ENCODE measurements at regions not wholly inside any gene's neighbourhood (a gene's known extent, or its start where the extent isn't known, plus 50 kb on each side); places are given as distances from the start of the nearest gene placed in this dataset.
A peak's percentile ranks its signal among the peaks of the same experiment; 100 is the strongest.

GRCh38 chr4:107520368-107520767, 199.7 kb downstream of the PAPSS1 start:
- H3K9ac ChIP-seq (ENCODE audit: low read length in 3 of 3) = no peak overlapping the region
- intact Hi-C loops (cut with DNase I) = no loop called here
- no peaks in the 10 kb centered on the region for H3K4me1 ChIP-seq (ENCODE audit: control insufficient read depth in 2 of 3, insufficient read depth in 2 of 3, low read depth in 1 of 3, low read length in 3 of 3)
- no peak overlapping the region for H3K27ac ChIP-seq (ENCODE audit: low read depth in 2 of 2, low read length in 2 of 2)
- H3K27me3 ChIP-seq (ENCODE audit: control insufficient read depth, insufficient read depth, low read length) = no peaks in the 10 kb centered on the region
- DNase-seq (no peak), FAIRE-seq (no peak)
- H3K9me3 ChIP-seq (ENCODE audit: control insufficient read depth in 2 of 3, insufficient read depth in 1 of 3, low read length in 3 of 3) = no peaks in the 10 kb centered on the region
- no peak overlapping the region for H3K4me3 ChIP-seq (ENCODE audit: low read length in 3 of 3)
- no peak for TF ChIP-seq CTCF (IDR thresholded peaks at IDR 0.05; ENCODE audit: borderline replicate concordance, extremely low read depth, insufficient read depth)
- no peaks in the 10 kb centered on the region for H3K36me3 ChIP-seq (ENCODE audit: control insufficient read depth in 2 of 3, insufficient read depth in 3 of 3, low read length in 3 of 3)

GRCh38 chr4:107519053-107519452, 201.0 kb downstream of the PAPSS1 start:
- Histone ChIP-seq H3K9me3 (ENCODE audit: control insufficient read depth in 2 of 3, insufficient read depth in 1 of 3, low read length in 3 of 3) (no peaks in the 10 kb centered on the region), H3K4me3 (ENCODE audit: low read length in 3 of 3) (no peak overlapping the region), H3K4me1 (ENCODE audit: control insufficient read depth in 2 of 3, insufficient read depth in 2 of 3, low read depth in 1 of 3, low read length in 3 of 3) (no peaks in the 10 kb centered on the region), H3K27ac (ENCODE audit: low read depth in 2 of 2, low read length in 2 of 2) (no peak overlapping the region), H3K9ac (ENCODE audit: low read length in 3 of 3) (no peak overlapping the region), H3K27me3 (ENCODE audit: control insufficient read depth, insufficient read depth, low read length) (no peaks in the 10 kb centered on the region), H3K36me3 (ENCODE audit: control insufficient read depth in 2 of 3, insufficient read depth in 3 of 3, low read length in 3 of 3) (no peaks in the 10 kb centered on the region)
- FAIRE-seq = no peak
- no peak for TF ChIP-seq CTCF (IDR thresholded peaks at IDR 0.05; ENCODE audit: borderline replicate concordance, extremely low read depth, insufficient read depth)
- peak in 2 of 5 donors; percentile 27 to 43 for DNase-seq
- intact Hi-C loops (cut with DNase I) = no loop called here

- no peaks in the 10 kb centered on the region for H3K27me3 ChIP-seq (ENCODE audit: control insufficient read depth, insufficient read depth, low read length)
- no peak overlapping the region for H3K4me3 ChIP-seq (ENCODE audit: low read length in 3 of 3)
- no peak for TF ChIP-seq CTCF (IDR thresholded peaks at IDR 0.05; ENCODE audit: borderline replicate concordance, extremely low read depth, insufficient read depth)
- H3K36me3 ChIP-seq (ENCODE audit: control insufficient read depth in 2 of 3, insufficient read depth in 3 of 3, low read length in 3 of 3) = no peaks in the 10 kb centered on the region
- no peak overlapping the region for H3K27ac ChIP-seq (ENCODE audit: low read depth in 2 of 2, low read length in 2 of 2)
- no peak overlapping the region for H3K9ac ChIP-seq (ENCODE audit: low read length in 3 of 3)
- no peak for FAIRE-seq
- DNase-seq = no peak
- H3K4me1 ChIP-seq (ENCODE audit: control insufficient read depth in 2 of 3, insufficient read depth in 2 of 3, low read depth in 1 of 3, low read length in 3 of 3) = no peaks in the 10 kb centered on the region
- H3K9me3 ChIP-seq (ENCODE audit: control insufficient read depth in 2 of 3, insufficient read depth in 1 of 3, low read length in 3 of 3) = no peaks in the 10 kb centered on the region
- intact Hi-C loops (cut with DNase I) = no loop called here
Observed at GRCh38 chr4:107518076-107518475, 202.0 kb downstream of the PAPSS1 start.

GRCh38 chr4:107512549-107512948, 207.5 kb downstream of the PAPSS1 start:
- Histone ChIP-seq H3K9ac (ENCODE audit: low read length in 3 of 3) (no peak overlapping the region), H3K4me1 (ENCODE audit: control insufficient read depth in 2 of 3, insufficient read depth in 2 of 3, low read depth in 1 of 3, low read length in 3 of 3) (no peaks in the 10 kb centered on the region), H3K27ac (ENCODE audit: low read depth in 2 of 2, low read length in 2 of 2) (no peak overlapping the region), H3K27me3 (ENCODE audit: control insufficient read depth, insufficient read depth, low read length) (no peaks in the 10 kb centered on the region), H3K9me3 (ENCODE audit: control insufficient read depth in 2 of 3, insufficient read depth in 1 of 3, low read length in 3 of 3) (no peaks in the 10 kb centered on the region), H3K36me3 (ENCODE audit: control insufficient read depth in 2 of 3, insufficient read depth in 3 of 3, low read length in 3 of 3) (no peaks in the 10 kb centered on the region), H3K4me3 (ENCODE audit: low read length in 3 of 3) (no peak overlapping the region)
- intact Hi-C loops (cut with DNase I) = no loop called here
- TF ChIP-seq CTCF (IDR thresholded peaks at IDR 0.05; ENCODE audit: borderline replicate concordance, extremely low read depth, insufficient read depth) = no peak
- DNase-seq = no peak
- FAIRE-seq = no peak

Data from kidney (tissue), 13 donors.